ENCODE measurements at regions not wholly inside any gene's neighbourhood (a gene's known extent, or its start where the extent isn't known, plus 50 kb on each side); places are given as distances from the start of the nearest gene placed in this dataset.

DNA sequence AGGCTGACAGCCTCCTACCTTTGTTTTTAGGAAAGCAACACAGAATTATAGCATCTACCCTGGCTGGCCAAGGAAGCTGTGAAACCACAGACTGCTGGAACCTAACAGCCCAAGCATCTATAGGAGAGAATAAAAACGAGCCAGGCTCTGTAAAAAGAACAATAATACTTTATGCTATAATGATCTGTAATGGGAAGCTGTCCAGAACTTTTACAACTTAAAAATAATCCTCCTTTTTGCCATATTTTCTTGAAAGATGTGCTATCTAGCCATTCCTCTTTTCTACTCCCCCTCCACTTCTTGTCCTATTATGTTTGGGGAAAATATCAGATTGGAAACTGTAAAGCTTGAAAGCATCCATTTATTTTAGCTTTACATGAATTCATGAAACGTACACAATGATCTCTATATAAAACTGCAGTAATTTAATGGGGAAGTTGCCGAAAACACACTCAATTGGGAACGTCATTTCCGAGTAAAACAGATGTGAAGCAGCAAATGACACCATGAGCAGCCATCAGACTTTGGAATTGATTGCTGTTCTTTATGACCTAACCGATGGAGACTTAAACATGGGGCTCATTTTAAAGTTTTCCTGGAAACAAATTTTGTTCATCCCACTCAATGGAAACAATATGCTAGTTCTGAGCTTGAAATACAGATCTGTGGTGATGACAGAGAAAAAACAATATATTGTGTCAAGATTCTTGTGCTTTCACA is 450.3 kb upstream of the CLINT1 start:
- TF ChIP-seq, protein P1, sequence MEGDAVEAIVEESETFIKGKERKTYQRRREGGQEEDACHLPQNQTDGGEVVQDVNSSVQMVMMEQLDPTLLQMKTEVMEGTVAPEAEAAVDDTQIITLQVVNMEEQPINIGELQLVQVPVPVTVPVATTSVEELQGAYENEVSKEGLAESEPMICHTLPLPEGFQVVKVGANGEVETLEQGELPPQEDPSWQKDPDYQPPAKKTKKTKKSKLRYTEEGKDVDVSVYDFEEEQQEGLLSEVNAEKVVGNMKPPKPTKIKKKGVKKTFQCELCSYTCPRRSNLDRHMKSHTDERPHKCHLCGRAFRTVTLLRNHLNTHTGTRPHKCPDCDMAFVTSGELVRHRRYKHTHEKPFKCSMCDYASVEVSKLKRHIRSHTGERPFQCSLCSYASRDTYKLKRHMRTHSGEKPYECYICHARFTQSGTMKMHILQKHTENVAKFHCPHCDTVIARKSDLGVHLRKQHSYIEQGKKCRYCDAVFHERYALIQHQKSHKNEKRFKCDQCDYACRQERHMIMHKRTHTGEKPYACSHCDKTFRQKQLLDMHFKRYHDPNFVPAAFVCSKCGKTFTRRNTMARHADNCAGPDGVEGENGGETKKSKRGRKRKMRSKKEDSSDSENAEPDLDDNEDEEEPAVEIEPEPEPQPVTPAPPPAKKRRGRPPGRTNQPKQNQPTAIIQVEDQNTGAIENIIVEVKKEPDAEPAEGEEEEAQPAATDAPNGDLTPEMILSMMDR (IDR thresholded peaks at IDR 0.05; ENCODE audit: low read length), result no peak
- TF ChIP-seq EZH2phosphoT487 (IDR thresholded peaks at IDR 0.05; ENCODE audit: low read length) (no peak), EZH2 (optimal IDR thresholded peaks at IDR 0.05; ENCODE audit: low read depth, low read length) (no peak)

All from MM.1S (cell line).